GM12878 (cell line): ENCODE measurements at regions not wholly inside any gene's neighbourhood (a gene's known extent, or its start where the extent isn't known, plus 50 kb on each side); places are given as distances from the start of the nearest gene placed in this dataset.

Experiments
- CTCF ChIP-seq, 3 experiments: IDR thresholded peaks in 2 of 3; conservative IDR thresholded peaks in 1 of 3; 2 replicates each; pipeline ENCODE4 v1.5.1; 2011; ENCODE audit warnings: low read depth in 3 of 3, low read length in 3 of 3, mild to moderate bottlenecking in 3 of 3, control low read depth in 2 of 3, moderate library complexity in 2 of 3, inconsistent platforms in 1 of 3, mixed read lengths in 1 of 3; ENCODE audit not compliant: control insufficient read depth in 2 of 3, insufficient read depth in 1 of 3; ENCODE audit errors: extremely low read depth in 1 of 3
- EP300 ChIP-seq, 2 experiments: fragments of 150-350 bp in 1 of 2; IDR thresholded peaks; 2 replicates each; pipeline ENCODE4 v1.6.1; 2011 to 2012; ENCODE audit warnings: low read depth in 2 of 2, low read length in 2 of 2, borderline replicate concordance in 1 of 2, improper control_type of control experiment in 1 of 2, inconsistent platforms in 1 of 2; ENCODE audit not compliant: control insufficient read depth in 1 of 2
- PKNOX1 ChIP-seq: fragments of 450-650 bp; IDR thresholded peaks from 2 replicates; pipeline ENCODE4 v1.6.1; 2016; ENCODE audit warnings: mild to moderate bottlenecking
- POLR2A ChIP-seq: IDR thresholded peaks from 2 replicates; pipeline ENCODE4 v1.6.1; 2011; ENCODE audit warnings: low read depth, mild to moderate bottlenecking, low read length
- RAD21 ChIP-seq: IDR thresholded peaks from 2 replicates; pipeline ENCODE4 v1.6.1; 2011; ENCODE audit warnings: mild to moderate bottlenecking, low read depth, low read length, moderate library complexity; ENCODE audit not compliant: insufficient read depth
- REST ChIP-seq: IDR thresholded peaks from 2 replicates; pipeline ENCODE4 v1.6.1; 2012; ENCODE audit warnings: mild to moderate bottlenecking, low read depth, low read length
- SREBF1 ChIP-seq: IDR thresholded peaks from 2 replicates; pipeline ENCODE4 v1.6.1; 2012; ENCODE audit warnings: mild to moderate bottlenecking, low read length
- TCF7 ChIP-seq: IDR thresholded peaks from 2 replicates; pipeline ENCODE4 v1.6.1; 2014; ENCODE audit warnings: antibody characterized with exemption, borderline replicate concordance
- YY1 ChIP-seq: IDR thresholded peaks from 2 replicates; pipeline ENCODE4 v1.6.1; 2011; ENCODE audit warnings: low read depth, mild to moderate bottlenecking, low read length
- ZNF274 ChIP-seq: IDR thresholded peaks from one replicate; pipeline ENCODE4 v1.8.0; 2011; ENCODE audit not compliant: insufficient read length, insufficient read depth
- ZNF622 ChIP-seq: fragments of 450-650 bp; IDR thresholded peaks from 2 replicates; pipeline ENCODE4 v1.6.1; 2017; ENCODE audit warnings: mild to moderate bottlenecking, inconsistent platforms
- TF ChIP-seq, protein P1 (sequence below): IDR thresholded peaks from 2 replicates; pipeline ENCODE4 v1.6.1; 2011; ENCODE audit warnings: borderline replicate concordance, low read depth, mild to moderate bottlenecking, moderate library complexity, mixed read lengths, low read length; ENCODE audit not compliant: insufficient read depth; ENCODE audit errors: extremely low read length

DNA sequence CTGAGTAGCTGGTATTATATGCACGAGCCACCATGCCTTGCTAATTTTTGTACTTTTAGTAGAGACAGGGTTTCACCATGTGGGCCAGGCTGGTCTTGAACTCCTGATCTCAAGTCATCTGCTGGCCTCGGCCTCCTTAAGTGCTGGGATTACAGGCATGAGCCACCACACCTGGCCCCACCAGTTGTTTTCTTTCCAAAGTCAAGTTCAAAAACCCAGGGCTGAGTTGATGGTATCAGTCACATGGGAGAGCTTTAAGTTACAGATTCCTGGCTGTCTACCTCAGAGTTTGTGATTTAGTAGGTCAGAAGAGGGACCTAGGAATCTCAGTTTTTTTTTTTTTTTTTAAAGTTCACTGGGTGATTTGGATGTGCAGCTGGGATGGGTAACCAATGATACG, 107.7 kb downstream of the SCP2D1 start:
- TF ChIP-seq PKNOX1 (no peak), POLR2A (no peak), ZNF274 (no peak), SREBF1 (no peak), CTCF (IDR thresholded peaks at IDR 0.05 in 2 of 3, conservative IDR thresholded peaks at IDR 0.05 in 1 of 3; ENCODE audit: control insufficient read depth in 2 of 3, extremely low read depth in 1 of 3, insufficient read depth in 1 of 3, low read depth in 3 of 3, low read length in 3 of 3) (no peak), RAD21 (no peak), REST (no peak), EP300 (IDR thresholded peaks at IDR 0.05; ENCODE audit: borderline replicate concordance in 1 of 2, control insufficient read depth in 1 of 2, low read depth in 2 of 2, low read length in 2 of 2) (no peak), TCF7 (no peak), YY1 (no peak), ZNF622 (no peak)
- TF ChIP-seq, protein P1, sequence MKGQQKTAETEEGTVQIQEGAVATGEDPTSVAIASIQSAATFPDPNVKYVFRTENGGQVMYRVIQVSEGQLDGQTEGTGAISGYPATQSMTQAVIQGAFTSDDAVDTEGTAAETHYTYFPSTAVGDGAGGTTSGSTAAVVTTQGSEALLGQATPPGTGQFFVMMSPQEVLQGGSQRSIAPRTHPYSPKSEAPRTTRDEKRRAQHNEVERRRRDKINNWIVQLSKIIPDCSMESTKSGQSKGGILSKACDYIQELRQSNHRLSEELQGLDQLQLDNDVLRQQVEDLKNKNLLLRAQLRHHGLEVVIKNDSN = no peak
